GM12891 (cell line): ENCODE measurements at regions not wholly inside any gene's neighbourhood (a gene's known extent, or its start where the extent isn't known, plus 50 kb on each side); places are given as distances from the start of the nearest gene placed in this dataset.

Source experiments
- POLR2A ChIP-seq: IDR thresholded peaks from 2 replicates; pipeline ENCODE4 v1.6.1; 2011; ENCODE audit warnings: low read depth, low read length, control low read depth
- TAF1 ChIP-seq: IDR thresholded peaks from 2 replicates; pipeline ENCODE4 v1.6.1; 2011; ENCODE audit warnings: low read depth, low read length, control low read depth

DNA sequence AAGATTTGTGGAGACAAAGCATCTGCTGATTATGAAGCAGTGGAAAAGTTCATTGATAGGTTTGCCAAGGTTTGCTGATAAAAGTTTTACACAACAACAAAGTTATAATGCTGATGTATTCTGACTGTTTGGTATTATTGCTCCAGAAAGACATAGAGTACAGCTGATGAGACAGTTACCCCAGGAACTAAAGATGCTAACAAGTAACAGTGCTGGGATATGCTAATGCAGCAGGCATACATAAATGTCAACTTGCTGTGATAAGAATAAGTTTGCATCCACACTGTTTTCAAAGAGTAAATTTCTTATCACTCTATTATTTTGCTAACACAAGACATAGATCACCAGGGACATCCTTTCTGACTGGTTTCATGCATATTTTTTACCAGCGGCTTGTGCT lies 1221.3 kb upstream of the CELF4 start:
- no peak for TF ChIP-seq POLR2A
- TF ChIP-seq TAF1 = no peak
